HG03378 (cell line): ENCODE measurements at regions not wholly inside any gene's neighbourhood (a gene's known extent, or its start where the extent isn't known, plus 50 kb on each side); places are given as distances from the start of the nearest gene placed in this dataset.
A peak's percentile ranks its signal among the peaks of the same experiment; 100 is the strongest.
"Not testable (repeated sequence)": the region's sequence is repeated elsewhere in the genome, so short reads cannot be mapped to it uniquely, and the experiment has no call there.

Experiments
- ATAC-seq: cut with Tn5 transposase; IDR thresholded peaks from one replicate; pipeline ENCODE4 v1.9.1; 2021; ENCODE audit warnings: mild to moderate bottlenecking, moderate library complexity; ENCODE audit not compliant: unreplicated experiment

DNA sequence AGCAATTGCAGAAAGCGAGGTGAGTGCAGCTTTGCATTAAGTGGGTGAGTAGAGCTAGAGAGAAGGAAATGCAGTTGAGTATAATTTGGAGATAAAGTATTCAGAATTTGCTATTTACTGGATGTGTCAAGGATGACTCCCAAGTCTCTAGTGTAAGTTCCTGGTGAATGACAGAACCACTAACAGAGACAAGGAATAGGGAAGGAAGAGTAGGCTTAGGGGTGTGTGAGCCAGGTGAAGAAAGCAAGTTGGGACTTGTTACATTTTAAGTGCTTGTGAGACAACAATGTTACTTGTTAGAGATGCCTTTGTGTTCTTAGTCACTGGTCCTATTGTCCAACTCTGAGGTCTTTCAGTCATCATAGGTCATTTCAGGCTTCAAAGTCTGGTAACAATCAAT is 70.8 kb downstream of the TBC1D26 start:
- ATAC-seq, result not testable (repeated sequence)

DNA sequence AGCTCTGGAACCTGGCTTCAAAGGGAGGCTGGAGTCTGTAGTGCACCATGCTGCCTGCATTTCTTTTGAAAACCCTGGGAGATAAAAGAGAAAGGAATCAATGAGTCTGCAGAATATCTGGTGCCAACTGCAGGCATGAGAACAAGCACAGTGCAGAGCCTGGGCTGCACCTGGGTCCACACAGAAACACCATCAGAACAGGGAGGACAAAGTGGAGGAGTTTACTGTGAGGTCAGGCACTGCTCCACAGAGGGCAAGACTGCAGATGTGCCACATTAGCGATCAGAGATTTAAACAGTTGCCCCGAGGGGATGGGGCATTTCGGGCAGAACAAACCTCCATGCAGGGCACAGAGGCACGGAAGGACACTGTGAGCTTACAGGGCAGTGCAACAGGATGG is 74.7 kb downstream of the TBC1D26 start:
- ATAC-seq, result not testable (repeated sequence)

DNA sequence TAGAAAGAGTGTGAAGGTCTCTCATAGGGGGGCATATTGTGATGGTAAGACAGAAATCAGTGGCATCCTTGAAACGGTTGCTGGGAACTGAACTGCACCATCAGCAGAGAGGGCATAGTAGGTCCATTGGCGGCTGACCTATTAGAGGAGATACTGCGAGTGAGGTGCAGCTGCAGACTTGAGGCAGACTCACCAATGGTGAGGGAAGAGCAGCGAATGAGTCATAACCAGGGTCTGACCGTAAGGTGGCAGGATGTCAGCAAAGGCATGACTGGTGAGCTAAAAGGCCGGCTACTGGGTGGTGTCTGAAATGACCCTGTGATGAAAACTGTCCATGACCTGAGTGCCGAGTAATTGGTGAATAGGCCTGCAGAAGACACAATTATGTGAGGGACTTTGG is 81.3 kb downstream of the TBC1D26 start:
- ATAC-seq, result not testable (repeated sequence)

DNA sequence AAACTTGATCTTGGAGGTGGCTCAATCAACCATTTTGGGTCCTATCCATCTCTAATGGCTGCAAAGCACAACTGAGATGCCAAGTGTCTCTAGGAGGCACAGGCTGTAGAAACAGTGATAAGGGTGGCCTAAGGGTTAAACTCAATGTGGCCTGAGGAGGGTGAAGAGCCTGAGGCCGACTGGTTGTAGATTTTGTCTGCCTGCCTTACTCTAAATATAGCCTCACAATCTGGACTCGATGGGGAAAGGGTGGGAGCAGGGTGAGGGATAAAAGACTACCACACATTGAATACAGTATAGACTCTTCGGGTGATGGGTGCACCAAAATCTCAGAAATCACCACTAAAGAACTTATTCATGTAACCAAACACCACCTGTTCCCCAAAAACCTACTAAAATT is 81.9 kb downstream of the TBC1D26 start:
- not testable (repeated sequence) for ATAC-seq

DNA sequence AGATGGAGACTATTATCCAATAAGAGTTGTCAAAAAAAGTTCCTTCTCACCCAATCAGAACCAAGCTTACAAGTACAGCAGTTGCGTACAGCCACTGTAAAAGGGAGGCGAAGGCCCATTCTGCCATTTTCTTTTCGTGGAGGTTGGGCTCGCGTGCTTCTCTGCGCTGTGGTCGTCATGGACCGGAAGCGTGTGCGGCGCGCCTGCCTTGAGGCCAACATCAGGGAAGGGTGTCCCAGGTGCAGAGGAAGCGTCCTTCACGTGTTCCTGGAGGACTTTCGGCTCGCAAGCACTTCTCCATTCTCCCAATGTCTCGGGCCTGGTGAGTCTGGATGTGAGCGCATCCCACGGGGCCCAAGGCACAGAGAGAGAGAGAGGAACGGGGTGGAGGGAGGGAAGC is 85.8 kb downstream of the TBC1D26 start:
- ATAC-seq, result not testable (repeated sequence)

DNA sequence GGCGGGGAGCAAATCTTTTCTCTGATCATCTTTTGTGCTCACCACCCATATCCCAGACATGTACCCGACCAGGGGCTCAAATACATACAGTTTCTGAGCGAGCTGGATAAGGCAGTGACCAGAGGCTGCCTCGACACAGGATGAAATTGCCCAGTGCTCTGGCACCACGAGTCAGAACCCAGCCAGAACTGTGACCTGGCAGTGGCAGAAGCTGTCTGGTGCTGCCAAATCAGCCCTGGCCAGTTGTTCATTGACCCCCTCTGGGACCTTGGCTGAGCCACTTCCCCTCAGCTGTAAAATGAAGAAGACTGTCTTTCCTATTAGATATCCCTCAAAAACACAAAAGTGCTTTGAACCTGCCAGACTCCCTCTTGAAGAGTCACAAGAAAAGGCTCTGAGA is 90.2 kb downstream of the TBC1D26 start:
- not testable (repeated sequence) for ATAC-seq

DNA sequence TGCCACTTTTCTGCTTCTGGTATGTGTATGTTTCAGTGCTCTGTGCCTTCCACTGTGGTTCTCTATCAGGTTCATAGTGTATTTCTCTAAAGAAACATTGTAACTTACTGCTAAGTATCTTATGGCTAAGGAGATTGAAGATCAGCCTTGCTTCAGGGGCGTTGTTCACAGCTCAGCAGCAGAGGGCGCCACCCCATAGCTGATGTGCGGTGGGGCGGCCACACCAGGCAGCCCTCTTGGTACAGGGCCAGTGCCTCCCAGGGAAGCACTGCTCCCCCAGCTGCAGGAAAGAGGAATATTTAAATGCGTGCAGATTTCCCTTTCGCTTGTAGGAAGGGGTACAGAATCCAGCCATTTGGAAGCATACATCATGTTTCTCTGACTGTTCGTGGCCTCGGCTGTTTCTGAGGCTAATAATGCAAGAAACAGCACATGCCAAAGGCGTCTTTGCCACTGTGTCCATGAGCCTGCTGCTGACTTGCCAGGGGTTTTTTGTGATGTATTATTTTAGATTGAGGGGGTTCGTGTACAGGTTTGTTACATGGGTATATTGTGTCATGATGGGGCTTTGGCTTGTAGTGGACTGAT is 96.7 kb downstream of the TBC1D26 start:
- not testable (repeated sequence) for ATAC-seq

DNA sequence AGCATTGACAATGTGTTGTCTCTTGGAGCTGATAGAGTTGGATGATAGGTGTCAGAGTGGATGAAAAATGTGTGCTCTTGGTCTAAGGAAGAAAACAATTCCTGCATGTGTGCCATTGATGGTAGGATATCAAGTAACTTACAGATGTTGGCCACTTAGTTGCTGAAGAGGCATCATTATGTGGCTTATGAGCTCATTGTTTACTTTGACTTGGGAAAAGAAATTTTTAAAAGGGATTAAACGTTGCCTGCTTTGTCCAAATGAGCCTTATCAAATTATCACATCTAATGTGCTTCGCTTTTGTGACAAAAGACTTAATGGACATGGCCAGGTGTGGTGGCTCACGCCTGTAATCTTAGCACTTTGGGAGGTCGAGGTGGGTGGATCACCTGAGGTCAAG is 98.1 kb downstream of the TBC1D26 start:
- ATAC-seq, result not testable (repeated sequence)

DNA sequence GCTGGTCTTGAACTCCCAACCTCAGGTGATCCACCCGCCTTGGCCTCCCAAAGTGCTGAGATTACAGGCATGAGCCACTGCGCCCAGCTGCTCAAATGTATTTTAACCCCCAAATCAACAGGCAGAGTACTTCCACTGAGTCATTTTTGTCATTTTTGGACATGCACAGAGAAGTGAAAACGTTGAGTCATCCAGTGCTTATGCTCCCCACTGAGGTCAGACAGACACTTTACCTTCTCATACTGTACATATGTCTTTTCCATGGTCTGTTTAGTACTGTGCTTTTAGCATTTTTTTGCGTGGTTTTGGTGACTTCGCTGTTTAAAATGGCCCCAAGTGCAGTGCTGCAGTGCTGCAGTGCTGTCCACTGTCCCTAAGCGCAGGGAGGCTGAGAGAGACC is 99.1 kb downstream of the TBC1D26 start:
- ATAC-seq, result peak; percentile 93

DNA sequence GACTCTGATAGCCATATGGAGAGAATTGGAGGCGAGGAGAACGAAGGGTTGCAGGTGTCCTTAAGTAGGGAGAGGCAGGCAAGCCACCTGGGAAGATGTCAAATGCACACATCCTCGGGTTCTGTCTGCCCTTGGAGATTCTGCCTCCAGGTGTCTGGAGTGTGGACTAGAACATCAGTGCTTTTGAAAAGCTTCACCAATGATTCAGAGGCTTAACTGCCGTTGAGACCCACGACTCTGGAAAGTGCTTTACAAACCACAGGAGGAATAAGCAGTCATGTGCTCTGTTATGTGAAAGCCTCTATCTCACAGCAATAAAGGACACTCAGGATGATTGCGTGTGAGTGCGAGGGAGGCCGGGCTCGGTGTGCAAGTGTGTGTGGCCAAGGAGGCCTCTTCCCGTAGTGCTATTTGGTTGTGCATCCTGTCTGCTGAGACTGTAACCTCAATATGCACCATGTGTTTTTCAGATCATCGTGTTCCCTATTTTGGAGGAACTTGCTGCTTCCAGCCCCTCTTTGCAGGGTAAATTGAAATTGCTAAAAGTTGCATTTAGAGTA is 100.9 kb downstream of the TBC1D26 start:
- not testable (repeated sequence) for ATAC-seq

DNA sequence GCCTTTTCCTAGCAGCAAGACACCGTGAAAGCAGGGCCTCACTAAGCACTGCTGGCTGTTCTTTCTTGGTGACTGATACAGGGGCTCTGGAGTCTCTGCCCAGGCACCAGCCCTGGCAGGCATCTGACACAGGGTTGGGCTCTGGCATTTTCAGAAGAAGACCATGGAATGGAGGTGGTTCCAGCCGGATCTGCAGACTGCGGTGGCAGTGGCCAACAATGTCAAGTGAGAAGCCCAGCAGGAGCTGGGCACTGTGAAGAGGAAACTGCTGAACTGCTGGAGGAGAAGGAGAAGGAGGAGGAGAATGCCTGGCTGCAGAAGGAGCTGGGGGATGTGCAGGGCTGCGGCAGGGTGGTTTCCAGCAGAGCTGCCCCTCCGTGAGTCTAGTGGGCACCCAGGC is 101.8 kb downstream of the TBC1D26 start:
- ATAC-seq, result not testable (repeated sequence)

DNA sequence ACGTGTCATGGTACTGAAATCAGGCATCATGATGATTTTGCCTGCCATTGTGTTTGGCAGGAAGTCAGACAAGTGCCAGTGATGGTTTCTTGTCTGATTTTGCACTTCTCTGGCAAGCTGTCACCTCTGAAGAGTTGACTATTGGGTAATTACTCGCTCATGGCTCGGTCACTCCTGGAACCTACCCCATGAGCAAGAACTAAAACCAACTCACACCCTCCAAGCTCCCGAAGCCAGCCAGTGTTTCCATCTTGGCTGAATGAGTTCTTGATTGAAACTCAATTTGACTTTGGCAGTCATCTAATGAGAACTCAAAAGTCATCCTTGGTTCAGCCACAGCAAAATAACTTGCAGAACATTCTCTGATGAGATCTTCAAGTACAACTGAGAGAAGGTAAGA is 103.4 kb downstream of the TBC1D26 start:
- ATAC-seq, result not testable (repeated sequence)

DNA sequence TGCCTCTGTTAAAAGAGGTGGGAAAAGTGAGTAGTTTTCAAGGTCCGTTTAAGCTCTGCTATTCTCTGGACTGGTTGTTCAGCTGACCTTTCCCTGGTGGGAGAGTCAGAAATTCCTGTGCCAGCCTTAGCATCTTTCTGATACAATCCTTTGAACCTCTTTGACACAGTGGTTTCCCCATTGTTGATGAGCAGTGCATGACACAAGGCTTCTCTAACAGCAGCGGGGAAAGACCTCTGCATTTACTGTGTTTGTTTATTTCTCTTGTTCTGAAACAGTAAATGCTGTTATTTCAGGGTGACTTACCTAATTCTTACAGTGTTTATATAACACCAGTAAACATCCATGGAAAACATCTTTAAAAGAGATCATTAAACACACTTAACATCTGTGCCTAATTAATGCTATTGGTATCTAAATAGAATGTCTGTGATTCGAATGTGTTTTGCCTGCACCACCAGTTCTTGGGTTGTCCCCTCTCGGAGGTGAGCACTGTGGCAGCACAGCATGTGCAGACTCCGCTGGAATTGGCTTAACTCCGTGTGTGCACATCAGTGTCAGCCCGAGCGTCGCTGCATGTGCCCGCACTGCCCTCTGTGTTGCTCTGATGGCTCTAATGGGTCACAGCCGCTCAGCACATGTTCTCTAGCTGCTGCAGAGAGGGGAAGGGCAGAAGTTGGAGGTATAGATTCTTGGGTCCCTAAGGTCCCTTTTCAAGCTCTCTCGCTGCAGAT is 104.3 kb downstream of the TBC1D26 start:
- ATAC-seq, result not testable (repeated sequence)

DNA sequence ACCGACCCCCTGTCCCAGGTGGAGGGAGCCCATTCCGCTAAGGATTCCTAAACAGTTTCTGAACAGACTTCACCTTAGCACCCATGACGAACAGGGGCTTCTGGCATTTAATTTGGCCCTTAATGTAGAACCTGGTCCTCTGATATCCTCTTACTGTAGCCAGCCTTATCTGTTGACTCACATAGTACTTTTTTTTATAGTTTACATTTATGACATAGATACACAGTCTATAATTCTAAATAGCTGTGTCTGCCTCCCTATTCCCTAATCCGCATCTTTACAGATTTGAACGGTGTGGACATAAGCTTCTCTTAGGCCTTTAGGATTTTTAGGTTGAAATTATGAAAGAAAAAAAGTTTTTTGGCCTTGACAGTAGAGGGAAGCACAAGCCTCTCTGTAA is 104.9 kb downstream of the TBC1D26 start:
- not testable (repeated sequence) for ATAC-seq

DNA sequence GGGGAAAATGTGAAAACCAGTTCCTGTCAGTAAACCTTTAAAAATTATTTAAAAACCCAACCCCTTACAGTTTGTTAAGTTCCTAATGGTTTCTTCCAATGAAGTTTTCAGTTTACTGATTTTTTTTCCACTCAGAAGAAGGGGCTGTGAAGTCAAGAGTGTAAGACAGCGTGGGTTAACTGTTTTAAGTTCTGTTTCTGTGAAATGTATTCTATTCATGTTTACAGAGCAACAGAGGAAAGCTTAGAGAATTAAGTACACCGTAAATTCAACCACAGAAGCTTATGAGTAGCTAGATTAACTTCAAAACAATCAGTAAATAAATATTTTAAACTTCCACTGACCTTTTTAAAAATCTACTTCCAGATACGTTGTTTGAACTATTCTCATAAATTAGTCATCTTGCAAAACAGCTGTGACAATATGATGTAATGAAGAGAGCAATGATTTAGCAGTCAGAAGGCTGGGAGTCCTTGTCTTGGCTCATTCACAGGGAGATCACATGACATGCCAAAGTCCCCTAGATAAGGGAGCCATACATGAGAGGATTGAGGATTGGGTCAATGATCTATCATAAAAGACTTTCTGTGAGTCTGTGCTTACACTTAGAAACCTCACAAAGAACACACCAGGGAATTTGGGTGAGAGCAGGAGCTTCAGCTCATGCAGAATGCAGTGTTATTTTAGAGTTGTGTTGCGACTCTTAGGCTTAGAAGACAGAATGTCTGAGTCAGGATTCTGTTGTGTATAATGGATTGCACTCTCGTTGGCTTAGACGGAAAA is 97.3 kb upstream of the ADORA2B start:
- not testable (repeated sequence) for ATAC-seq

DNA sequence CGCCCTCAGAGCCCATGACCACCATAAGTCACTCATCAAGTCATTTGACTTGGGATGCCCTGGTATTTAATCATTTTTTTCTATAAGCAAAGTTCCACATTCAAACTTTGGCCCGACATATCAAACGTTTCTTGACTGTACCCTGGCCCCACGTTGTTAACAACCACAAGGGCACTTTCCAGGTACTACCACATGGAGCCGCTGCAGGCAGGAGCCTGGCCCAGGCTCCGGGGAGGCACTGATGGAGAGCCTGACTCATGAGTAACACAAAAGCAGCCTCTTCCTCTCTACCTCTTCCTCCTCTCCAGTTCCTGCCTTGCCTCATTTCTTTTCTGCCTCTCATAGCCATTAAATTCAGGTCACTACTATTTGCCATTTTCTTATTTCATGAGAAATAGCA is 95.9 kb upstream of the ADORA2B start:
- not testable (repeated sequence) for ATAC-seq

DNA sequence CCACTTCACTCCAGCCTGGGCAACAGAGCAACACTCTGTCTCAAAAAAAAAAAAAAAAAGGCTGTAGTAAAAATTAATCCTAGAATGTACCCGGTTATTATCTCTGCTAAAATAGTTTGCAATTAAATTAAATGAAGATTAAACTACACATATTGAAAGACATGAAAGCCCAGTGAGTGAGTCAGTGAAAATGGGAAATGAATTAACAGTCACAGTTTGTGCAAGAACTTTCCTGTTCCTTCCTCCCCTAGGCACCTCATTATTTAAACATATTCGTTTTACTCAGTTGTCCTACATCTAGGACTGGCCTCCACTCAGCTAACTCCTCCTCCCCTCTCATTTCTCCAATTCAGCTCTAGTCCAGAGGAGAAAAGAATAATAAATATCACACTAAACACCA is 94.9 kb upstream of the ADORA2B start:
- not testable (repeated sequence) for ATAC-seq

DNA sequence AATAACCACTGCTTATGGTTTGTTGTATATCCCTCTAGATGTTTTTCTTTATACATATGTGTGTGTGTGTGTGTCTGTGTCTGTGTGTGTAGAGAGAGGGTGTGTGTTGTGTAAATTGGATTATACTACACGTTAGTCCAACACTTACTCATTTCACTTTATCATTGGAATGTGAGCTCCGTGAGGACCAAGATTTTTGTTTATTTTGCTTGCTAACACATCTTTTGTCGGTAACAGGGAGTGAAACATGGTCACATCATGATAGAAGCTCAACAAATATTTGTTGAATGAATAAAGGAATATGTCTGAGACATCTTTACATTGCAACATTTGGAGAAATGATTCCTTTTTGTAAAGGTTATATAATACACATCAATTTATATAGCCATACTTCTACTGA is 94.2 kb upstream of the ADORA2B start:
- ATAC-seq, result not testable (repeated sequence)

DNA sequence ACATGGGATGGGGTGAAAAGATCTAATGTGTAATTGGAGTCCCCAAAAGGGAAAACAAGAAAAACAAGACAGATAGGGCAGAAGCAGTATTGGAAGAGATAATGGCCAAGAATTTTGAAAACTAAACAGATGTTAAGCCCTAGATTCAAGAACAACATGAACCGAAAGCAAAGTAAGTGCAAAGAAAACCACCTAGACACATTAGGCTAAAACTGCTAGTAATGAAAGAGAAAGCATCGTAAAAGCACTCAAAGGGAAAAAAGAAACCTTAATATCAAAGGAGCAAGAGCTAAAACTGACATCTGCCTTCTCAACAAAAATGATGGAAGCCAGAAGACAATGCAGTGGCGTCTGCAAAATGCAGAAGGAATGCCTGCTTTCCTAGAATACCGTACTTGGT is 92.1 kb upstream of the ADORA2B start:
- ATAC-seq, result not testable (repeated sequence)

DNA sequence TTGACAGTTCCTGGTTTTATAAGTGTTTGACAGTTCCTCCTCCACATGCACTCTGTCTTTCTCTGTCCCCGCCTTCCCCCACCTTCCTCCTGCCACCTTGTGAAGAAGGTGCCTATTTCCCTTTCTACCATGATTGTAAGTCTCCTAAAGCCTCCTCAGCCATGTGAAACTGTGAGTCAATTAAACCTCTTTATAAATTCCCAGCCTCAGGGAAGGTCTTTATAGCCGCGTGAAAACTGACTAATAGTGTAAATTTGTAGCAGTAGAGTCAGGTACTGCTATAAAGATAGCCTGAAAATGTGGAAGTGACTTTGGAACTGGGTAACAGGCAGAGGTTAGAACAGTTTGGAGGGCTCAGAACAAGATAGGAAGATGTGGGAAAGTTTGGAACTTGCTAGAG is 88.7 kb upstream of the ADORA2B start:
- ATAC-seq, result not testable (repeated sequence)

DNA sequence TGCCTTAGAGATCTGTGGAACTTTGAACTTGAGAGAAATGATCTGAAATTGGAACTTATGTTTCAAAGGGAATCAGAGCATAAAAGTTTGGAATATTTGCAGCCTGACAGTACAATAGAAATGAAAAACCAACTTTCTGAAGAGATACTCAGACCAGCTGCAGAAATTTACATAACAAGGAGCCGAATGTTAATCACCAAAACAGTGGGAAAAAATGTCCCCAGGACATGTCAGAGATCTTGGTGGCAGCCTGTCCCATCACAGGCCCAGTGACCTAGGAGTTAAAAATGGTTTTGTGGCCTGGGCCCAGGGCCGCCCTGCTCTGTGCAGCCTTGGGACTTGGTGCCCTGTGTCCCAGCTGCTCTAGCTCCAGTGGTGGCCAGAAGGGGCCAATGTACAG is 88.2 kb upstream of the ADORA2B start:
- not testable (repeated sequence) for ATAC-seq
